ENCODE measurements at regions not wholly inside any gene's neighbourhood (a gene's known extent, or its start where the extent isn't known, plus 50 kb on each side); places are given as distances from the start of the nearest gene placed in this dataset.

- ATAC-seq (ENCODE audit: insufficient read depth, low read depth) (no peak), DNase-seq (no peak)
- TF ChIP-seq EZH2 (IDR thresholded peaks at IDR 0.05; ENCODE audit: borderline replicate concordance, low read depth, low read length, severe bottlenecking): no peak
- TF ChIP-seq, protein P1, sequence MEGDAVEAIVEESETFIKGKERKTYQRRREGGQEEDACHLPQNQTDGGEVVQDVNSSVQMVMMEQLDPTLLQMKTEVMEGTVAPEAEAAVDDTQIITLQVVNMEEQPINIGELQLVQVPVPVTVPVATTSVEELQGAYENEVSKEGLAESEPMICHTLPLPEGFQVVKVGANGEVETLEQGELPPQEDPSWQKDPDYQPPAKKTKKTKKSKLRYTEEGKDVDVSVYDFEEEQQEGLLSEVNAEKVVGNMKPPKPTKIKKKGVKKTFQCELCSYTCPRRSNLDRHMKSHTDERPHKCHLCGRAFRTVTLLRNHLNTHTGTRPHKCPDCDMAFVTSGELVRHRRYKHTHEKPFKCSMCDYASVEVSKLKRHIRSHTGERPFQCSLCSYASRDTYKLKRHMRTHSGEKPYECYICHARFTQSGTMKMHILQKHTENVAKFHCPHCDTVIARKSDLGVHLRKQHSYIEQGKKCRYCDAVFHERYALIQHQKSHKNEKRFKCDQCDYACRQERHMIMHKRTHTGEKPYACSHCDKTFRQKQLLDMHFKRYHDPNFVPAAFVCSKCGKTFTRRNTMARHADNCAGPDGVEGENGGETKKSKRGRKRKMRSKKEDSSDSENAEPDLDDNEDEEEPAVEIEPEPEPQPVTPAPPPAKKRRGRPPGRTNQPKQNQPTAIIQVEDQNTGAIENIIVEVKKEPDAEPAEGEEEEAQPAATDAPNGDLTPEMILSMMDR (IDR thresholded peaks at IDR 0.05; ENCODE audit: borderline replicate concordance, extremely low read depth, low read length, poor library complexity, severe bottlenecking): no peak
- no peaks in the 10 kb centered on the region for H3K36me3 ChIP-seq (ENCODE audit: insufficient read depth, low read length)
- H4K20me1 ChIP-seq (ENCODE audit: insufficient read depth, low read length): no peaks in the 10 kb centered on the region
- peaks cover 40% of the 10 kb centered on the region for H3K4me1 ChIP-seq (ENCODE audit: insufficient read depth, low read length)
- no peaks in the 10 kb centered on the region for H3K79me2 ChIP-seq (ENCODE audit: insufficient read depth, low read length)
- no peak overlapping the region for H3K4me2 ChIP-seq (ENCODE audit: insufficient read depth, low read length)
- no peak overlapping the region for H3K27ac ChIP-seq (ENCODE audit: low read length)
- no peak overlapping the region for H3K9ac ChIP-seq (ENCODE audit: low read depth, low read length)
- H2AFZ ChIP-seq (ENCODE audit: low read depth, low read length): no peak overlapping the region
- H3K27me3 ChIP-seq (ENCODE audit: insufficient read depth, low read length, poor library complexity): no peaks in the 10 kb centered on the region
- no peaks in the 10 kb centered on the region for H3K9me3 ChIP-seq (ENCODE audit: insufficient read depth, low read length, severe bottlenecking)
- H3K4me3 ChIP-seq (ENCODE audit: low read depth in 1 of 2, low read length in 2 of 2): no peak overlapping the region
These were observed 367.6 kb upstream of the MGMT start for GRCh38 chr10:129099486-129099885.

- Histone ChIP-seq H3K27me3 (ENCODE audit: insufficient read depth, low read length, poor library complexity) (no peaks in the 10 kb centered on the region), H3K4me1 (ENCODE audit: insufficient read depth, low read length) (peaks cover 45% of the 10 kb centered on the region), H2AFZ (ENCODE audit: low read depth, low read length) (no peak overlapping the region), H3K27ac (ENCODE audit: low read length) (no peak overlapping the region), H3K4me2 (ENCODE audit: insufficient read depth, low read length) (no peak overlapping the region), H4K20me1 (ENCODE audit: insufficient read depth, low read length) (no peaks in the 10 kb centered on the region), H3K36me3 (ENCODE audit: insufficient read depth, low read length) (no peaks in the 10 kb centered on the region), H3K79me2 (ENCODE audit: insufficient read depth, low read length) (no peaks in the 10 kb centered on the region), H3K4me3 (ENCODE audit: low read depth in 1 of 2, low read length in 2 of 2) (no peak overlapping the region), H3K9me3 (ENCODE audit: insufficient read depth, low read length, severe bottlenecking) (no peaks in the 10 kb centered on the region), H3K9ac (ENCODE audit: low read depth, low read length) (no peak overlapping the region)
- ATAC-seq (ENCODE audit: insufficient read depth, low read depth): no peak
- no peak for DNase-seq
- TF ChIP-seq, protein P1 (IDR thresholded peaks at IDR 0.05; ENCODE audit: borderline replicate concordance, extremely low read depth, low read length, poor library complexity, severe bottlenecking): no peak
- no peak for TF ChIP-seq EZH2 (IDR thresholded peaks at IDR 0.05; ENCODE audit: borderline replicate concordance, low read depth, low read length, severe bottlenecking)
These were observed 367.0 kb upstream of the MGMT start for GRCh38 chr10:129099992-129100391.

DNA sequence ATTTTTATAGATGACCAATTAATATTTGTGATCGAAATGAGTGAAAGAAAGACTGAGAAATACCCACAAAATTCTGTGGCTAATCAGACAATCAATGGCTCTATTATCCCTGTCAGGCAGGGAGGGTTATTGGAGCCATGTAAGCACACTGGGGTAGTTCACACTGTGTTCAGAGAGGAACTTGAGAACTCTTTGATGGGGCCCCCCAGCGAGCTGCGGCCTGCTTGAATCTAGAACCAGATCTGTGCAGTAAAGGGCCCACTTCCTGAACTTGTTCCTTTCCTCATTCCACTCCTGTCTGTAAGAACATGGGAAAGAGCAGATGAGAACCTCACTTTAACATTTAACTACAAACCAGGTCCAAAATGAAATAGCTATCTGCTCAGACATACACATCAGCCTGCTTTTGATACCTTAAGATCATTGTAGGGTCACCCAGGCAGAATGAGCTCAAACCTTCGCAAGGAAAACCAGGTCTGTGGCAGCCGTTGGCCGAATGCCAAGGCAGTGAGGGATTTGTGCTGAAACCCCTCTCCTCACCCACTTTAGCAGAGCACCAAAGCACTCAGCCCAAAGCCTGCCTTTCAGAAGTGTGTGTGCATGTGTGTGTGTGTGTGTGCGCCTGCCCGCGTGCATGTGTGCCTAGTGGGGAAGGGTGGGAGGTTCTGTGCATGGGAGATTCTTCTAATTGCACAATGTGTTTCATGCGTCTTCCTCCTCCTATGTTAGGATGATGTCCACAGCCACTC, 365.6 kb upstream of the MGMT start:
- ATAC-seq (ENCODE audit: insufficient read depth, low read depth) (peak; percentile 78), DNase-seq (peak; percentile 68)
- Histone ChIP-seq H2AFZ (ENCODE audit: low read depth, low read length) (no peak overlapping the region), H3K4me2 (ENCODE audit: insufficient read depth, low read length) (no peak overlapping the region), H3K4me1 (ENCODE audit: insufficient read depth, low read length) (peaks cover 53% of the 10 kb centered on the region), H3K9ac (ENCODE audit: low read depth, low read length) (peak overlapping the region; percentile 8; the same call in 1 of the 2 replicates), H3K79me2 (ENCODE audit: insufficient read depth, low read length) (no peaks in the 10 kb centered on the region), H3K27ac (ENCODE audit: low read length) (peak overlapping the region; percentile 17), H3K36me3 (ENCODE audit: insufficient read depth, low read length) (no peaks in the 10 kb centered on the region), H4K20me1 (ENCODE audit: insufficient read depth, low read length) (no peaks in the 10 kb centered on the region), H3K27me3 (ENCODE audit: insufficient read depth, low read length, poor library complexity) (no peaks in the 10 kb centered on the region), H3K4me3 (ENCODE audit: low read depth in 1 of 2, low read length in 2 of 2) (no peak overlapping the region), H3K9me3 (ENCODE audit: insufficient read depth, low read length, severe bottlenecking) (no peaks in the 10 kb centered on the region)
- TF ChIP-seq, protein P1 (IDR thresholded peaks at IDR 0.05; ENCODE audit: borderline replicate concordance, extremely low read depth, low read length, poor library complexity, severe bottlenecking): no peak
- TF ChIP-seq EZH2 (IDR thresholded peaks at IDR 0.05; ENCODE audit: borderline replicate concordance, low read depth, low read length, severe bottlenecking): no peak
